WTC11 (cell line): ENCODE measurements at regions not wholly inside any gene's neighbourhood (a gene's known extent, or its start where the extent isn't known, plus 50 kb on each side); places are given as distances from the start of the nearest gene placed in this dataset.

ENCODE experiments used
- ATAC-seq: fragments of 200-7000 bp; cut with Tn5 transposase; 2 replicates; pipeline ENCODE4 v1.10.0; 2021; ENCODE audit warnings: mild to moderate bottlenecking, moderate library complexity
- CTCF ChIA-PET: fragments of 300-600 bp; sonication (Branson Sonifier 250); formaldehyde crosslinking; loops from one replicate; lab custom pipeline; 2021; ENCODE audit warnings: antibody characterized with exemption; lab: Charles Lee
- POLR2A ChIA-PET: fragments of 350-600 bp; sonication (Branson Sonifier 250); formaldehyde crosslinking; loops from one replicate; lab custom pipeline; 2021; ENCODE audit warnings: antibody characterized with exemption; lab: Charles Lee
- DNase-seq: peaks from one replicate; pipeline ENCODE4 v3.0.0; 2021; ENCODE audit warnings: low spot score
- H3K27ac Mint-ChIP-seq: 2 replicates; pipeline ENCODE4 v1.8.0; 2021; ENCODE audit warnings: mixed read lengths
- H3K27me3 Mint-ChIP-seq: 2 replicates; pipeline ENCODE4 v1.8.0; 2021; ENCODE audit warnings: low read depth, mild to moderate bottlenecking, moderate library complexity, mixed read lengths
- H3K36me3 Mint-ChIP-seq: 2 replicates; pipeline ENCODE4 v1.8.0; 2021; ENCODE audit warnings: mixed read lengths
- H3K4me1 Mint-ChIP-seq: 2 replicates; pipeline ENCODE4 v1.8.0; 2022; ENCODE audit warnings: mixed read lengths
- H3K4me3 Mint-ChIP-seq: 2 replicates; pipeline ENCODE4 v1.8.0; 2021; ENCODE audit warnings: mild to moderate bottlenecking, moderate library complexity, mixed read lengths
- H3K9me3 Mint-ChIP-seq: 2 replicates; pipeline ENCODE4 v1.8.0; 2021; ENCODE audit warnings: mixed read lengths
- ATF2 ChIP-seq: sonication (generic); formaldehyde crosslinking; IDR thresholded peaks from 2 replicates; pipeline ENCODE4 v1.8.1; 2022; ENCODE audit warnings: low read depth, missing genetic modification reagents, borderline replicate concordance
- CDX4 ChIP-seq: fragments of 250-450 bp; sonication (Bioruptor Pico); IDR thresholded peaks from 2 replicates; pipeline ENCODE4 v1.9.0; 2021; ENCODE audit warnings: moderate library complexity, mild to moderate bottlenecking, inconsistent platforms, borderline replicate concordance
- ESRRA ChIP-seq: sonication (generic); formaldehyde crosslinking; IDR thresholded peaks from 2 replicates; pipeline ENCODE4 v1.8.1; 2022; ENCODE audit warnings: mild to moderate bottlenecking, missing genetic modification reagents, borderline replicate concordance
- ETV6 ChIP-seq: sonication (generic); formaldehyde crosslinking; IDR thresholded peaks from 2 replicates; pipeline ENCODE4 v1.8.1; 2022; ENCODE audit warnings: mild to moderate bottlenecking, missing genetic modification reagents
- GTF2I ChIP-seq: fragments of 250-450 bp; sonication (Bioruptor Pico); conservative IDR thresholded peaks from 2 replicates; pipeline ENCODE4 v1.4.0; 2021; ENCODE audit warnings: mild to moderate bottlenecking
- IRF2 ChIP-seq: sonication (generic); formaldehyde crosslinking; IDR thresholded peaks from 2 replicates; pipeline ENCODE4 v1.8.0; 2022; ENCODE audit warnings: low read depth, missing genetic modification reagents, borderline replicate concordance
- KAT7 ChIP-seq: sonication (generic); formaldehyde crosslinking; IDR thresholded peaks from 2 replicates; pipeline ENCODE4 v1.8.1; 2023; ENCODE audit warnings: missing genetic modification reagents, mild to moderate bottlenecking, borderline replicate concordance
- MAX ChIP-seq: sonication (generic); formaldehyde crosslinking; IDR thresholded peaks from 2 replicates; pipeline ENCODE4 v1.8.0; 2022; ENCODE audit warnings: mild to moderate bottlenecking, missing genetic modification reagents
- NFYB ChIP-seq: sonication (generic); formaldehyde crosslinking; conservative IDR thresholded peaks from 2 replicates; pipeline ENCODE4 v1.8.0; 2022; ENCODE audit warnings: low read depth, missing genetic modification reagents
- NR3C1 ChIP-seq: sonication (generic); formaldehyde crosslinking; conservative IDR thresholded peaks from 2 replicates; pipeline ENCODE4 v1.8.1; 2023; ENCODE audit warnings: low read depth, mild to moderate bottlenecking, missing genetic modification reagents
- RORB ChIP-seq: fragments of 250-450 bp; sonication (Bioruptor Pico); IDR thresholded peaks from 2 replicates; pipeline ENCODE4 v1.9.0; 2021; ENCODE audit warnings: mild to moderate bottlenecking
- SMAD3 ChIP-seq: sonication (generic); formaldehyde crosslinking; IDR thresholded peaks from 2 replicates; pipeline ENCODE4 v1.8.0; 2022; ENCODE audit warnings: missing genetic modification reagents, mild to moderate bottlenecking, borderline replicate concordance
- SP1 ChIP-seq: sonication (generic); formaldehyde crosslinking; conservative IDR thresholded peaks from 2 replicates; pipeline ENCODE4 v1.8.1; 2022; ENCODE audit warnings: missing genetic modification reagents
- USF2 ChIP-seq: sonication (generic); formaldehyde crosslinking; IDR thresholded peaks from 2 replicates; pipeline ENCODE4 v1.8.1; 2023; ENCODE audit warnings: mild to moderate bottlenecking, missing genetic modification reagents, moderate library complexity
- ZNF219 ChIP-seq: sonication (generic); formaldehyde crosslinking; IDR thresholded peaks from 2 replicates; pipeline ENCODE4 v1.8.0; 2023; ENCODE audit warnings: missing genetic modification reagents, mild to moderate bottlenecking, borderline replicate concordance
- ZNF232 ChIP-seq: sonication (generic); formaldehyde crosslinking; IDR thresholded peaks from 2 replicates; pipeline ENCODE4 v1.8.0; 2022; ENCODE audit warnings: mild to moderate bottlenecking, missing genetic modification reagents
- ZNF423 ChIP-seq: fragments of 250-450 bp; sonication (Bioruptor Pico); IDR thresholded peaks from 2 replicates; pipeline ENCODE4 v2.1.2; 2022; ENCODE audit warnings: mild to moderate bottlenecking, moderate library complexity
- ZNF512 ChIP-seq: sonication (generic); formaldehyde crosslinking; IDR thresholded peaks from 2 replicates; pipeline ENCODE4 v1.8.1; 2022; ENCODE audit warnings: missing genetic modification reagents, borderline replicate concordance
- ZNF671 ChIP-seq: fragments of 250-450 bp; sonication (Bioruptor Pico); IDR thresholded peaks from 2 replicates; pipeline ENCODE4 v1.8.0; 2021; ENCODE audit warnings: mild to moderate bottlenecking
- TF ChIP-seq, protein P1 (sequence below): sonication (generic); formaldehyde crosslinking; IDR thresholded peaks from 2 replicates; pipeline ENCODE4 v1.8.0; 2023; ENCODE audit warnings: mild to moderate bottlenecking, missing genetic modification reagents
- TF ChIP-seq, protein P2 (sequence below): sonication (generic); formaldehyde crosslinking; IDR thresholded peaks from 2 replicates; pipeline ENCODE4 v1.8.1; 2023; ENCODE audit warnings: mild to moderate bottlenecking, missing genetic modification reagents
- TF ChIP-seq, protein P3 (sequence below): sonication (generic); formaldehyde crosslinking; IDR thresholded peaks from 2 replicates; pipeline ENCODE4 v1.8.0; 2022; ENCODE audit warnings: mild to moderate bottlenecking, missing genetic modification reagents

DNA sequence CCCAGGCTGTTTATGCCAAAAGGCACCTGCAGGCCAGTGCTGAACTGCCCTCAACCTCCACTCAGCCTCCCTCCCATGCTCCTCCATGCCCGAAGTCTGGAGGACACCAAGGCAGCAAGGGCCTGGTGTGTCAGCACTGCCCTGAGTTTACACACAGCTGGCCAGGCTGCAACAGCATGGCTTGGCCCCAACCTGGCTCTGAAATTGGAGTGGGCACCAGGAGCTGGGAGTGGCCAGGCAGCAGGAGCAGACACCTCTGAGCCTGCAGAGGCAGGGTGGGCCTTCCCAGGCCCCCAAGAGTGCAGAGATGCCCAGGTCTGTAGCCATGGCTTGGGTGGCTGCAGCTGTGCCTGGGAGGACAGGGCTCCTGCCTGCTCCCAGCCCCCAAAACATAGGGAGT is 571.2 kb upstream of the ACTRT1 start (continued):
- TF ChIP-seq NR3C1 (CRISPR knock-in tag) (no peak), ETV6 (no peak), SP1 (no peak), ATF2 (CRISPR knock-in tag) (no peak), CDX4 (no peak), IRF2 (CRISPR knock-in tag) (no peak), GTF2I (no peak), MAX (no peak), ZNF219 (CRISPR knock-in tag) (no peak), SMAD3 (CRISPR knock-in tag) (no peak), RORB (CRISPR knock-in tag) (no peak), ZNF512 (no peak)
- TF ChIP-seq, all 79 proteins: peak for 0

DNA sequence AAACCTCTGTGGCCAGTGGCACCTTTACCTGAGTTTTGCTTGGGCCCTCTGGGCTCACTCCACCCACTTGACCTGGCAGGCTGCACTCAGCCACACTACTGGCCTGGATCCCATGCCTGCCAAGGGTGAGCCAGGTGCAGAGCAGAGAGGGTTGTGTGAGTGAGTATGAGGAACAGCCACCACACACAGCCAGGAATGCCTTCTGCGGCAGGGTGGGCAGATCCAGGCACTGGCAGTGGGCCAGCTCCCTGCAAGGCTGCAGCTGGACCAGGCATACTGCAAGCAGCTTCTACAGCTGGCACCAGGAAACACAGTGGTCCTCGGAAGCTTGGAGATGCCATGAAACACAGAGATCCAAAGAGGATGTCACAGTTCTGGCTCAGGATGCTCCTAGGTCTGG is 570.1 kb upstream of the ACTRT1 start:
- no peak for ATAC-seq

More for the DNA sequence above, 570.1 kb upstream of the ACTRT1 start:
- TF ChIP-seq ZNF423 (CRISPR knock-in tag), result no peak
- no peak for TF ChIP-seq ESRRA (CRISPR knock-in tag)
- no peak for TF ChIP-seq USF2 (CRISPR knock-in tag)
- no peak for TF ChIP-seq SMAD3 (CRISPR knock-in tag)
- no peak for TF ChIP-seq KAT7
- TF ChIP-seq MAX, result no peak
- TF ChIP-seq RORB (CRISPR knock-in tag), result no peak
- no peak for TF ChIP-seq ZNF219 (CRISPR knock-in tag)
- TF ChIP-seq NFYB (CRISPR knock-in tag), result no peak
- no peak for TF ChIP-seq ZNF232 (CRISPR knock-in tag)
- TF ChIP-seq, protein P1, sequence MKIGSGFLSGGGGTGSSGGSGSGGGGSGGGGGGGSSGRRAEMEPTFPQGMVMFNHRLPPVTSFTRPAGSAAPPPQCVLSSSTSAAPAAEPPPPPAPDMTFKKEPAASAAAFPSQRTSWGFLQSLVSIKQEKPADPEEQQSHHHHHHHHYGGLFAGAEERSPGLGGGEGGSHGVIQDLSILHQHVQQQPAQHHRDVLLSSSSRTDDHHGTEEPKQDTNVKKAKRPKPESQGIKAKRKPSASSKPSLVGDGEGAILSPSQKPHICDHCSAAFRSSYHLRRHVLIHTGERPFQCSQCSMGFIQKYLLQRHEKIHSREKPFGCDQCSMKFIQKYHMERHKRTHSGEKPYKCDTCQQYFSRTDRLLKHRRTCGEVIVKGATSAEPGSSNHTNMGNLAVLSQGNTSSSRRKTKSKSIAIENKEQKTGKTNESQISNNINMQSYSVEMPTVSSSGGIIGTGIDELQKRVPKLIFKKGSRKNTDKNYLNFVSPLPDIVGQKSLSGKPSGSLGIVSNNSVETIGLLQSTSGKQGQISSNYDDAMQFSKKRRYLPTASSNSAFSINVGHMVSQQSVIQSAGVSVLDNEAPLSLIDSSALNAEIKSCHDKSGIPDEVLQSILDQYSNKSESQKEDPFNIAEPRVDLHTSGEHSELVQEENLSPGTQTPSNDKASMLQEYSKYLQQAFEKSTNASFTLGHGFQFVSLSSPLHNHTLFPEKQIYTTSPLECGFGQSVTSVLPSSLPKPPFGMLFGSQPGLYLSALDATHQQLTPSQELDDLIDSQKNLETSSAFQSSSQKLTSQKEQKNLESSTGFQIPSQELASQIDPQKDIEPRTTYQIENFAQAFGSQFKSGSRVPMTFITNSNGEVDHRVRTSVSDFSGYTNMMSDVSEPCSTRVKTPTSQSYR, result no peak
- TF ChIP-seq, protein P2, sequence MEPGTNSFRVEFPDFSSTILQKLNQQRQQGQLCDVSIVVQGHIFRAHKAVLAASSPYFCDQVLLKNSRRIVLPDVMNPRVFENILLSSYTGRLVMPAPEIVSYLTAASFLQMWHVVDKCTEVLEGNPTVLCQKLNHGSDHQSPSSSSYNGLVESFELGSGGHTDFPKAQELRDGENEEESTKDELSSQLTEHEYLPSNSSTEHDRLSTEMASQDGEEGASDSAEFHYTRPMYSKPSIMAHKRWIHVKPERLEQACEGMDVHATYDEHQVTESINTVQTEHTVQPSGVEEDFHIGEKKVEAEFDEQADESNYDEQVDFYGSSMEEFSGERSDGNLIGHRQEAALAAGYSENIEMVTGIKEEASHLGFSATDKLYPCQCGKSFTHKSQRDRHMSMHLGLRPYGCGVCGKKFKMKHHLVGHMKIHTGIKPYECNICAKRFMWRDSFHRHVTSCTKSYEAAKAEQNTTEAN (CRISPR knock-in tag), result no peak
- TF ChIP-seq ZNF671 (CRISPR knock-in tag), result no peak
- TF ChIP-seq, protein P3, sequence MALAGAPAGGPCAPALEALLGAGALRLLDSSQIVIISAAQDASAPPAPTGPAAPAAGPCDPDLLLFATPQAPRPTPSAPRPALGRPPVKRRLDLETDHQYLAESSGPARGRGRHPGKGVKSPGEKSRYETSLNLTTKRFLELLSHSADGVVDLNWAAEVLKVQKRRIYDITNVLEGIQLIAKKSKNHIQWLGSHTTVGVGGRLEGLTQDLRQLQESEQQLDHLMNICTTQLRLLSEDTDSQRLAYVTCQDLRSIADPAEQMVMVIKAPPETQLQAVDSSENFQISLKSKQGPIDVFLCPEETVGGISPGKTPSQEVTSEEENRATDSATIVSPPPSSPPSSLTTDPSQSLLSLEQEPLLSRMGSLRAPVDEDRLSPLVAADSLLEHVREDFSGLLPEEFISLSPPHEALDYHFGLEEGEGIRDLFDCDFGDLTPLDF, result no peak
- no peak overlapping the region for H3K27ac Mint-ChIP-seq
- POLR2A ChIA-PET, result no interaction called here
- CTCF ChIA-PET, result no interaction called here
- H3K4me1 Mint-ChIP-seq, result no peaks in the 10 kb centered on the region
- no peaks in the 10 kb centered on the region for H3K36me3 Mint-ChIP-seq
- no peak overlapping the region for H3K4me3 Mint-ChIP-seq
- H3K27me3 Mint-ChIP-seq, result no peaks in the 10 kb centered on the region
- no peak for DNase-seq
- H3K9me3 Mint-ChIP-seq, result no peaks in the 10 kb centered on the region
